ENCODE measurements at regions not wholly inside any gene's neighbourhood (a gene's known extent, or its start where the extent isn't known, plus 50 kb on each side); places are given as distances from the start of the nearest gene placed in this dataset.

- H2AK5ac ChIP-seq (ENCODE audit: low read length): no peak overlapping the region
- H4K91ac ChIP-seq (ENCODE audit: low read depth, low read length): no peak overlapping the region
- no peaks in the 10 kb centered on the region for H3K27me3 ChIP-seq (ENCODE audit: insufficient read depth, low read length)
- no peak overlapping the region for H2BK12ac ChIP-seq (ENCODE audit: low read length)
- no peak overlapping the region for H3K4ac ChIP-seq (ENCODE audit: low read depth, low read length)
- no peak overlapping the region for H4K8ac ChIP-seq (ENCODE audit: low read depth, low read length)
- H3K27ac ChIP-seq (ENCODE audit: low read depth, low read length): no peak overlapping the region
- WGBS (ENCODE audit: extremely low coverage, insufficient coverage, insufficient read length): no CpG with 5 or more reads among the region's 2 CpGs
- H2BK5ac ChIP-seq (ENCODE audit: low read depth, low read length, poor library complexity): no peak overlapping the region
- no peak overlapping the region for H3K4me2 ChIP-seq (ENCODE audit: low read length)
- H3K9me3 ChIP-seq (ENCODE audit: insufficient read depth, low read depth, low read length): no peaks in the 10 kb centered on the region
- no peak overlapping the region for H2AFZ ChIP-seq (ENCODE audit: insufficient read depth, low read length, poor library complexity)
- no peak overlapping the region for H2BK120ac ChIP-seq (ENCODE audit: insufficient read depth, low read length, poor library complexity)
- H4K12ac ChIP-seq (ENCODE audit: low read depth, low read length): no peak overlapping the region
- H3K23ac ChIP-seq (ENCODE audit: low read length): no peak overlapping the region
- H3K79me2 ChIP-seq (ENCODE audit: control insufficient read depth, insufficient read depth, low read length, poor library complexity): no peaks in the 10 kb centered on the region
- DNase-seq: no peak
- H3K36me3 ChIP-seq (ENCODE audit: control insufficient read depth in 1 of 2, insufficient read depth in 2 of 2, low read length in 2 of 2): no peaks in the 10 kb centered on the region
- no peak overlapping the region for H3K4me3 ChIP-seq (ENCODE audit: low read depth, low read length)
- no peak overlapping the region for H3K14ac ChIP-seq (ENCODE audit: low read length)
- H3K4me1 ChIP-seq (ENCODE audit: control insufficient read depth in 1 of 2, insufficient read depth in 2 of 2, low read length in 2 of 2): no peaks in the 10 kb centered on the region
- H3K79me1 ChIP-seq (ENCODE audit: low read length): no peaks in the 10 kb centered on the region
- H3K18ac ChIP-seq (ENCODE audit: low read length): no peak overlapping the region
- H3K9ac ChIP-seq (ENCODE audit: low read length): no peak overlapping the region
Measured at GRCh38 chr10:105885495-105885894, 1244.4 kb downstream of the SORCS3 start.

GRCh38 chr10:105879401-105879800 is 1238.3 kb downstream of the SORCS3 start:
- H3K14ac ChIP-seq (ENCODE audit: low read length): no peak overlapping the region

GRCh38 chr10:105875050-105875449 is 1234.0 kb downstream of the SORCS3 start:
- no peak overlapping the region for H3K18ac ChIP-seq (ENCODE audit: low read length)
- no peaks in the 10 kb centered on the region for H3K9me3 ChIP-seq (ENCODE audit: insufficient read depth, low read depth, low read length)
- no peak overlapping the region for H3K4ac ChIP-seq (ENCODE audit: low read depth, low read length)
- H2AFZ ChIP-seq (ENCODE audit: insufficient read depth, low read length, poor library complexity): no peak overlapping the region
- no peak overlapping the region for H3K27ac ChIP-seq (ENCODE audit: low read depth, low read length)
- H4K12ac ChIP-seq (ENCODE audit: low read depth, low read length): no peak overlapping the region
- no peak overlapping the region for H3K14ac ChIP-seq (ENCODE audit: low read length)
- no peak overlapping the region for H2BK12ac ChIP-seq (ENCODE audit: low read length)
- no peak overlapping the region for H2BK5ac ChIP-seq (ENCODE audit: low read depth, low read length, poor library complexity)
- H3K23ac ChIP-seq (ENCODE audit: low read length): no peak overlapping the region
- WGBS (ENCODE audit: extremely low coverage, insufficient coverage, insufficient read length): no CpG with 5 or more reads among the region's 2 CpGs
- H4K91ac ChIP-seq (ENCODE audit: low read depth, low read length): no peak overlapping the region
- no peaks in the 10 kb centered on the region for H3K79me2 ChIP-seq (ENCODE audit: control insufficient read depth, insufficient read depth, low read length, poor library complexity)
- no peak overlapping the region for H4K8ac ChIP-seq (ENCODE audit: low read depth, low read length)
- no peaks in the 10 kb centered on the region for H3K79me1 ChIP-seq (ENCODE audit: low read length)
- H3K27me3 ChIP-seq (ENCODE audit: insufficient read depth, low read length): no peaks in the 10 kb centered on the region
- no peak overlapping the region for H3K4me3 ChIP-seq (ENCODE audit: low read depth, low read length)
- no peak for DNase-seq
- no peak overlapping the region for H2BK120ac ChIP-seq (ENCODE audit: insufficient read depth, low read length, poor library complexity)
- H3K9ac ChIP-seq (ENCODE audit: low read length): no peak overlapping the region
- no peaks in the 10 kb centered on the region for H3K36me3 ChIP-seq (ENCODE audit: control insufficient read depth in 1 of 2, insufficient read depth in 2 of 2, low read length in 2 of 2)
- H3K4me2 ChIP-seq (ENCODE audit: low read length): no peak overlapping the region
- no peak overlapping the region for H2AK5ac ChIP-seq (ENCODE audit: low read length)
- no peaks in the 10 kb centered on the region for H3K4me1 ChIP-seq (ENCODE audit: control insufficient read depth in 1 of 2, insufficient read depth in 2 of 2, low read length in 2 of 2)

More at GRCh38 chr10:105879401-105879800, 1238.3 kb downstream of the SORCS3 start:
- no peak overlapping the region for H2BK12ac ChIP-seq (ENCODE audit: low read length)
- no peak overlapping the region for H4K91ac ChIP-seq (ENCODE audit: low read depth, low read length)
- H3K9me3 ChIP-seq (ENCODE audit: insufficient read depth, low read depth, low read length): no peaks in the 10 kb centered on the region
- no peak for DNase-seq
- no peak overlapping the region for H3K4me3 ChIP-seq (ENCODE audit: low read depth, low read length)
- H3K27me3 ChIP-seq (ENCODE audit: insufficient read depth, low read length): no peaks in the 10 kb centered on the region
- no peak overlapping the region for H4K12ac ChIP-seq (ENCODE audit: low read depth, low read length)
- no peak overlapping the region for H3K4me2 ChIP-seq (ENCODE audit: low read length)
- H2BK120ac ChIP-seq (ENCODE audit: insufficient read depth, low read length, poor library complexity): no peak overlapping the region
- WGBS (ENCODE audit: extremely low coverage, insufficient coverage, insufficient read length): no CpG with 5 or more reads among the region's 1 CpG
- no peak overlapping the region for H3K4ac ChIP-seq (ENCODE audit: low read depth, low read length)
- no peak overlapping the region for H3K23ac ChIP-seq (ENCODE audit: low read length)
- no peak overlapping the region for H2AK5ac ChIP-seq (ENCODE audit: low read length)
- H2BK5ac ChIP-seq (ENCODE audit: low read depth, low read length, poor library complexity): no peak overlapping the region
- H3K9ac ChIP-seq (ENCODE audit: low read length): no peak overlapping the region
- H4K8ac ChIP-seq (ENCODE audit: low read depth, low read length): no peak overlapping the region
- H3K4me1 ChIP-seq (ENCODE audit: control insufficient read depth in 1 of 2, insufficient read depth in 2 of 2, low read length in 2 of 2): no peaks in the 10 kb centered on the region
- no peak overlapping the region for H2AFZ ChIP-seq (ENCODE audit: insufficient read depth, low read length, poor library complexity)
- H3K18ac ChIP-seq (ENCODE audit: low read length): no peak overlapping the region
- H3K36me3 ChIP-seq (ENCODE audit: control insufficient read depth in 1 of 2, insufficient read depth in 2 of 2, low read length in 2 of 2): no peaks in the 10 kb centered on the region
- no peak overlapping the region for H3K27ac ChIP-seq (ENCODE audit: low read depth, low read length)
- no peaks in the 10 kb centered on the region for H3K79me2 ChIP-seq (ENCODE audit: control insufficient read depth, insufficient read depth, low read length, poor library complexity)
- no peaks in the 10 kb centered on the region for H3K79me1 ChIP-seq (ENCODE audit: low read length)

- Histone ChIP-seq H2BK12ac (ENCODE audit: low read length) (no peak overlapping the region), H2BK120ac (ENCODE audit: insufficient read depth, low read length, poor library complexity) (no peak overlapping the region), H3K9ac (ENCODE audit: low read length) (no peak overlapping the region), H4K91ac (ENCODE audit: low read depth, low read length) (no peak overlapping the region), H3K79me1 (ENCODE audit: low read length) (no peaks in the 10 kb centered on the region), H4K8ac (ENCODE audit: low read depth, low read length) (no peak overlapping the region), H3K27ac (ENCODE audit: low read depth, low read length) (no peak overlapping the region), H3K36me3 (ENCODE audit: control insufficient read depth in 1 of 2, insufficient read depth in 2 of 2, low read length in 2 of 2) (no peaks in the 10 kb centered on the region), H3K4me2 (ENCODE audit: low read length) (no peak overlapping the region), H3K14ac (ENCODE audit: low read length) (no peak overlapping the region), H4K12ac (ENCODE audit: low read depth, low read length) (no peak overlapping the region), H2BK5ac (ENCODE audit: low read depth, low read length, poor library complexity) (no peak overlapping the region), H3K9me3 (ENCODE audit: insufficient read depth, low read depth, low read length) (no peaks in the 10 kb centered on the region), H3K79me2 (ENCODE audit: control insufficient read depth, insufficient read depth, low read length, poor library complexity) (no peaks in the 10 kb centered on the region), H2AK5ac (ENCODE audit: low read length) (no peak overlapping the region), H3K18ac (ENCODE audit: low read length) (no peak overlapping the region), H3K4me3 (ENCODE audit: low read depth, low read length) (no peak overlapping the region), H3K4me1 (ENCODE audit: control insufficient read depth in 1 of 2, insufficient read depth in 2 of 2, low read length in 2 of 2) (no peaks in the 10 kb centered on the region), H2AFZ (ENCODE audit: insufficient read depth, low read length, poor library complexity) (no peak overlapping the region), H3K4ac (ENCODE audit: low read depth, low read length) (no peak overlapping the region), H3K27me3 (ENCODE audit: insufficient read depth, low read length) (no peaks in the 10 kb centered on the region), H3K23ac (ENCODE audit: low read length) (no peak overlapping the region)
- no CpG with 5 or more reads among the region's 4 CpGs for WGBS (ENCODE audit: extremely low coverage, insufficient coverage, insufficient read length)
- DNase-seq: no peak
Measured at GRCh38 chr10:105872665-105873064, 1231.6 kb downstream of the SORCS3 start.

Measured in trophoblast cell (in vitro differentiated cells and primary cell).